ENCODE measurements at regions not wholly inside any gene's neighbourhood (a gene's known extent, or its start where the extent isn't known, plus 50 kb on each side); places are given as distances from the start of the nearest gene placed in this dataset.

DNA sequence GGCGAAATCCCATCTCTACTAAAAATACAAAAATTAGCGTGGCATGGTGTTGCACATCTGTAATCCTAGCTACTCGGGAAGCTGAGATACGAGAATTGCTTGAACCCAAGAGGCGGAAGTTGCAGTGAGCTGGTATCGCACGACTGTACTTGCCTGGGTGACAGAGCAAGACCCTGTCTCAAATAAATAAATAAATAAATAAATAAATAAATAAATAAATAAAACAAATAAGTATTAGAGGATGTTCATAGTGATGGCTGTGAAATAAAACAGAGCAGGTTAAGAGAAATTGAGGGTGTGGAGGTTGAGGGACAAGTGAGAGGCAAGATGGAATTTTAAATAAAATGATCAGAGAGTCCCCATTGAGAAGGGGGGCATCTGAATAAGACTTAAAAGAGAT lies 124.7 kb upstream of the DST start:
- no peak for DNase-seq (ENCODE audit: low read depth)

- DNase-seq (ENCODE audit: low read depth), result peak; percentile 62
Observed at GRCh38 chr6:56766806-56767178, 124.1 kb upstream of the DST start.

DNA sequence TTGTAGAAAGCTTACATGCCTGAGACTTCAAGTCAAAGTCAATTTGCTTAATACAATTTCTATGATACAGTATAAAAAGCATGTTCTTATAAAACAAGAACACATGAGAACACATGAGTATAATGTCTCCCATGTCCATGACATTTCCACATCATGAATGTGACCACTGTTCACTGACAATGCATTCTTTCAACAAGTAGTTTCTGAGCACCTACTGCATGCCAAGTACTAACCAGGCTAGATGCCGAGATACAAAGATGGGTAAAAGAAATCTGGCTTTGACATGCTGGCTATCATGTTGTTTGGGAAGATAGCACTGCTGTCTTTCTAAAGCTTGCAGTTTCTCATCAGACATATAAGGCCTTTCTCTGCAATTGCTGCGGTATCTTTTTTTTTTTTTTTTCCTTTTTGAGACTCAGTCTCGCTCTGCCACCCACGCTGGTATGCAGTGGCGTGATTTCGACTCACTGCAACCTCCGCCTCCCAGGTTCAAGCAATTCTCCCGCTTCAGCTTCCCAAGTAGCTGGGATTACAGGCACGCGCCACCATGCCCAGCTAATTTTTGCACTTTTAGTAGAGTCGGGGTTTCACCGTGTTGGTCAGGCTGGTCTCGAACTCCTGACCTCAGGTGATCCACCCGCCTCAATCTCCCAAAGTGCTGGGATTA lies 123.6 kb upstream of the DST start:
- no peak for DNase-seq (ENCODE audit: low read depth)

- no peak for DNase-seq (ENCODE audit: low read depth)
Observed at GRCh38 chr6:56765494-56765893, 122.8 kb upstream of the DST start.

DNA sequence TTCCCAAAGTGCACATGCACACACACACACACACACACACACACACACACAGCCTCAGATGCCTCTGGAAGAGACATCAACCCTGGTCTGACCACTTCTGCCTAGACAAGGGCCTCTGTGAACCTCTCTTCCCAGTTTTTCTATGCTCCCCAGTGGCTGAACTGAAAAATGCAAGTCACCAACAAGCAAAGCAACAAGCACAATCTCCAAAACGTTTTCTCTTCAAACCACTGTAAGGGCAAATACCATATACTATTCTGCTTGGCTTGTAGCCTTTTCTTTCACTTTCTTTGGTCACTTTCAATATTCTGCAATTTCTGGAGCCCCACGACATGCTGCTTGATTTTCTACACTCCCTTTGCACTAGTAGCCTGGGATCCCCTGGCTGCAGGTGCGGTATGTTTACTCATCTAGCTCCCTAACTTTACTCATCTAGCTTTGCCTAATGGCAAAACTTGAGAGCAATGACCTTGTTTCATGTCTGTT lies 121.4 kb upstream of the DST start:
- peak; percentile 55 for DNase-seq (ENCODE audit: low read depth)

DNA sequence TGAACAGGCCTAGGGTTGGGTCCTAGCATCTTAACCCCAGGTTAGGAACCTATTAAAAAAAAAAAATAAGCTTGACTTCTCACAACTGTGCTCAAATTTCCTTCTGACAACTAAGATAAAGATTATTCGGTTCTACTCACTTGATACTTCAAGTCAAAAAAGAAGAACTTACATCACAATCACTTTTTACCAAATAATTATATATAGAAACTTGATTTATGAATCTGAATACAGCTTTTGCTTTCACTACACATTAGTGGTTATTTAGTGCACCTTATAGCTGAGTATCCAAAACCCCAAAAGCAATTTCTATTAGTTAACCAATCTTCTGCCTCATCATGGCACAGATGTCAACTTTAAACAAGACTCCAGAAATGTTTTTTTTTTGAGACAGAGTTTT lies 119.0 kb upstream of the DST start:
- no peak for DNase-seq (ENCODE audit: low read depth)

GRCh38 chr6:56760842-56761241 lies 118.2 kb upstream of the DST start:
- no peak for DNase-seq (ENCODE audit: low read depth)

DNA sequence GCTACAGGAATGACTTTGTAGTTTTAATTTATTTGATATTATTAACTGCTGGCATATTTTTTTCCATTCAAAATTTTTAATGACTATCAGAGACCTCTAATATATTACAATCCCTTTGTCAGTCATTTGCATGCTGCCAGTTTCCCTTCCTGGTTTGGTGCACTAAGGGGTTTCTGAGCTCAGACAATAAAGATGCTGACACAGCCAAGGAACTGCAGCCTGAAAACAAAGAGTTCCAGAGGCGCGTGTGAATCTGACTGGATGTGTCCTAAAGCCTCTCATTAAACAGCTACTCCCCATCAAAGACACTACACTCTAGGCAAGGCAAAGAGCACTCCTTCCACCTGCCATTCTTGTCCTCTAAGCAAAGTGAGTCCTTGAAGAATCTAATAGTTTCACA lies 116.8 kb upstream of the DST start:
- DNase-seq (ENCODE audit: low read depth), result no peak

DNA sequence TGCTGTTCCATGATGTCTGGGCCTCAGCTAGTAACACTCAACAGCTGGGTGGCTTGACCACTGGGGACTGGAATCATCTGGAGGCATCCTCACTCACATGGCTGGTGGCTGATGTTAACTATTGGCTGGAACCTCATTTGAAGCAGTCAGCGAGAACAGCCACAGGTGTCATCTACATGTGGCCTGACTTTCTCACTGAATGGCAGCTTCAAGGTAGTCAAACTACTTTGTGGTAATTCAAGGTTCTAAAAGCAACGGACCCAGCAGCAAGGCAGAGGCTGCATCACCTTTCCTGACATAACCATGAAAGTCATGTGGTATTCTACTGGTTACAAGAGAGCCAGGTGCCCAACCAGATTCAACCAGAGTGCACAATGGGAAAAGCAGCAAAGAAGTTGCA lies 115.9 kb upstream of the DST start:
- no peak for DNase-seq (ENCODE audit: low read depth)

- no peak for DNase-seq (ENCODE audit: low read depth)
Observed at GRCh38 chr6:56758120-56758519, 115.4 kb upstream of the DST start.

DNA sequence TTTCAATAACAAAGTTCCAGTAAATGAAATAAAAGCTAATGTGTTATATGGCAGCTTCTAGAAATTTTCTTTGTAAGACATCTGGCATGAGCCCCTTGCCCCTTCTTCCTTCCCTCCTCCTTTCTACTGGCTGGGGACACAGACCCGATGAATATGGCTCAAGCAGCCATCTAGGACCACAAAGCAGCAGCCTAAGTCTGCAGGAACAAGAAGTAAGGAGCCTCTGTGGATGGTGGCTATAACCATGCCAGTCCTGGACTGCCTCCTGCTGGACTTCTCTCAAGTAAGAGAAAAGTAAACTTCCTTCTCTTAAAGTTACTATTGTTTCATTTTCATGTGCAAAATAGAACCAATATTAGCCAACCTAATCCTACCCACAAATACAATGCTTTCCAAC lies 114.9 kb upstream of the DST start:
- DNase-seq (ENCODE audit: low read depth), result peak; percentile 79

- DNase-seq (ENCODE audit: low read depth), result no peak
Observed at GRCh38 chr6:56756791-56757587, 114.3 kb upstream of the DST start.

- DNase-seq (ENCODE audit: low read depth), result no peak
Observed at GRCh38 chr6:56756219-56756789, 113.6 kb upstream of the DST start.

- no peak for DNase-seq (ENCODE audit: low read depth)
Observed at GRCh38 chr6:56755040-56755439, 112.4 kb upstream of the DST start.

- no peak for DNase-seq (ENCODE audit: low read depth)
Observed at GRCh38 chr6:56753811-56754210, 111.1 kb upstream of the DST start.

- no peak for DNase-seq (ENCODE audit: low read depth)
Observed at GRCh38 chr6:56752534-56752933, 109.8 kb upstream of the DST start.

DNA sequence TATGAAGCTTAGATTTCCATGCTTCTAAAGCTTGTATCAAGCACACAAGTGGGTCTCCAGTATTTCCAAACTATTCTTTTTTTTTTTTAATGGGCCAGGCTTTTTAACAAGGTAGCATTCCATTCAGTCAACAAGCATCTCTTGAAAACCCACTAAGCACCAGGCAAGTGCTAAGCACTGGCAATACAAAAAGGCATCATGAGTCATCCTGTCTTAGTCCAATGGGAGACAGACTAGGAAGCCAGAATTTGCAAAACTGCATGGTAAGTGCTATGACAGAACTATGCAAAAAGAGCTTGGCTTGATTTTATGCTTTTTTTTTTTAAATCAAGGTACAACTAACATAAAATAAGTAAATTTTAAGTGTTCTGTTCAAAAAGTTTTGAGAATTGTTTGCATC lies 109.3 kb upstream of the DST start:
- peak; percentile 58 for DNase-seq (ENCODE audit: low read depth)

- no peak for DNase-seq (ENCODE audit: low read depth)
Observed at GRCh38 chr6:56751604-56752003, 108.9 kb upstream of the DST start.

GRCh38 chr6:56750686-56751085 lies 108.0 kb upstream of the DST start:
- no peak for DNase-seq (ENCODE audit: low read depth)

DNA sequence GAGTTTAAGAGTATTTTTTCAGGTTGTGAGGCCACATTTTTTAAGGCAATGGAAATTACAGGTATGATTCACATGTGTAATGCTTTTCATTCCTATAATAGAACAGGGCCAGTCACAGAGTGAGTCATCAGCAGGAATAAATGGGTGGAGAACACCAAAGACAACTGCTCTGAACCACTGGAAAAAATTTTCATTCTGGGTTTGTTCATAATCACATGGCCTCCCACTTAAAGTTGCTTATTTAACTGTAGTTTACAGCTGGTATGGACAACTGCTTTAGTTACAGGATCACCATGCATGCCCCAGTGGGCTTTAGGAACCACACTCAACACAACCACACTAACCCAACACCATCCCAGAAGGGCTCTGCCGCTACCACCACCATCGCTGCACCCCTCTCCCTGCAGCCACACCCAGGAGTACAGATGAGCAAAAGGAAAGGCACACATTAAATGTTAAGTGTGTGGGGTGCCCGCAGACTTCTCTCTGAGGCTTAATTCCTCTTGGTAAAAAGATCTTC lies 107.0 kb upstream of the DST start:
- DNase-seq (ENCODE audit: low read depth), result peak; percentile 82

- DNase-seq (ENCODE audit: low read depth), result no peak
Observed at GRCh38 chr6:56746767-56747504, 104.2 kb upstream of the DST start.

DNA sequence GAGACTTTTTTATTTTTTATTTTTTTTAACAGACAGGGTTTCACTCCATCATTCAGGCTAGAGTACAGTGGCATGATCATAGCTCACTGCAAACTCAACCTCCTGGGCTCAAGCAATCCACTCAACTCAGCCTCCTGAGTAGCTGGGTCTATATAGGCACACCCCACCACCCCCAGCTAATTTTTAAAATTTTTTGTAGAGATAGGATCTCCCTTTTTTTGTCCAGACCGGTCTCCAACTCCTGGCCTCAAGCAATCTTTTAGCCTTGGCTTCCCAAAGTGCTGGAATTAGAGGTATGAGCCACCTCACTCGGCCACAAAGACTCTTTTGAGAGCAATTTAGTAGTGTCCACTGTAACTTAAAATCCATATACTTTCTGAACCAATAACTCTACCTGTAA lies 103.3 kb upstream of the DST start:
- DNase-seq (ENCODE audit: low read depth), result no peak
